HEK293 (cell line): ENCODE measurements at regions not wholly inside any gene's neighbourhood (a gene's known extent, or its start where the extent isn't known, plus 50 kb on each side); places are given as distances from the start of the nearest gene placed in this dataset.
A peak's percentile ranks its signal among the peaks of the same experiment; 100 is the strongest.

Experiments used
- KLF9 ChIP-seq: fragments of 450-650 bp; formaldehyde crosslinking; IDR thresholded peaks from 2 replicates; pipeline ENCODE4 v1.5.1; 2016; ENCODE audit warnings: missing biosample characterization, missing genetic modification characterization, low read depth
- OSR2 ChIP-seq: fragments of 450-650 bp; formaldehyde crosslinking; IDR thresholded peaks from 2 replicates; pipeline ENCODE4 v1.5.1; 2016; ENCODE audit warnings: missing biosample characterization, missing genetic modification characterization
- PATZ1 ChIP-seq: fragments of 450-650 bp; formaldehyde crosslinking; IDR thresholded peaks from 2 replicates; pipeline ENCODE4 v1.5.1; 2016; ENCODE audit warnings: missing biosample characterization, missing genetic modification characterization
- PRDM1 ChIP-seq: fragments of 450-650 bp; formaldehyde crosslinking; IDR thresholded peaks from 2 replicates; pipeline ENCODE4; 2016; ENCODE audit warnings: missing biosample characterization, missing genetic modification characterization
- REST ChIP-seq: fragments of 450-650 bp; formaldehyde crosslinking; IDR thresholded peaks from 2 replicates; pipeline ENCODE4 v1.5.1; 2016; ENCODE audit warnings: missing biosample characterization, missing genetic modification characterization
- SP3 ChIP-seq: fragments of 450-650 bp; formaldehyde crosslinking; IDR thresholded peaks from 2 replicates; pipeline ENCODE4 v1.5.1; 2016; ENCODE audit warnings: missing biosample characterization, missing genetic modification characterization
- TRIM28 ChIP-seq: IDR thresholded peaks from 2 replicates; pipeline ENCODE4 v1.6.1; 2011; ENCODE audit warnings: low read length, control low read depth, borderline replicate concordance
- ZBTB20 ChIP-seq: fragments of 450-650 bp; formaldehyde crosslinking; IDR thresholded peaks from 2 replicates; pipeline ENCODE4 v1.5.1; 2016; ENCODE audit warnings: missing biosample characterization, missing genetic modification characterization
- ZEB2 ChIP-seq: fragments of 450-650 bp; formaldehyde crosslinking; IDR thresholded peaks from 2 replicates; pipeline ENCODE4 v1.5.1; 2016; ENCODE audit warnings: missing biosample characterization, missing genetic modification characterization
- ZIC2 ChIP-seq: fragments of 450-650 bp; formaldehyde crosslinking; IDR thresholded peaks from 2 replicates; pipeline ENCODE4 v1.5.1; 2016; ENCODE audit warnings: missing biosample characterization, missing genetic modification characterization
- ZNF155 ChIP-seq: fragments of 450-650 bp; formaldehyde crosslinking; IDR thresholded peaks from 2 replicates; pipeline ENCODE4 v1.5.1; 2016; ENCODE audit warnings: missing biosample characterization, missing genetic modification characterization
- ZNF184 ChIP-seq: fragments of 450-650 bp; IDR thresholded peaks from 2 replicates; pipeline ENCODE4 v1.5.1; 2018; ENCODE audit warnings: missing biosample characterization, mild to moderate bottlenecking, missing genetic modification characterization
- ZNF2 ChIP-seq: fragments of 450-650 bp; formaldehyde crosslinking; IDR thresholded peaks from 2 replicates; pipeline ENCODE4 v1.5.1; 2016; ENCODE audit warnings: missing biosample characterization, missing genetic modification characterization
- ZNF248 ChIP-seq: fragments of 450-650 bp; formaldehyde crosslinking; IDR thresholded peaks from 2 replicates; pipeline ENCODE4 v1.5.1; 2017; ENCODE audit warnings: missing biosample characterization, missing genetic modification characterization
- ZNF37A ChIP-seq: fragments of 450-650 bp; IDR thresholded peaks from 2 replicates; pipeline ENCODE4 v1.5.1; 2018; ENCODE audit warnings: missing biosample characterization, missing genetic modification characterization
- ZNF394 ChIP-seq: fragments of 450-650 bp; formaldehyde crosslinking; IDR thresholded peaks from 2 replicates; pipeline ENCODE4 v1.5.1; 2016; ENCODE audit warnings: missing biosample characterization, missing genetic modification characterization, mild to moderate bottlenecking, moderate library complexity, borderline replicate concordance
- ZNF433 ChIP-seq: fragments of 450-650 bp; formaldehyde crosslinking; IDR thresholded peaks from 2 replicates; pipeline ENCODE4 v1.5.1; 2016; ENCODE audit warnings: missing biosample characterization, missing genetic modification characterization, low read depth
- ZNF639 ChIP-seq: fragments of 450-650 bp; formaldehyde crosslinking; IDR thresholded peaks from 2 replicates; pipeline ENCODE4 v1.5.1; 2016; ENCODE audit warnings: missing biosample characterization, missing genetic modification characterization
- ZNF701 ChIP-seq: fragments of 450-650 bp; formaldehyde crosslinking; IDR thresholded peaks from 2 replicates; pipeline ENCODE4 v1.5.1; 2016; ENCODE audit warnings: missing biosample characterization, missing genetic modification characterization
- ZNF76 ChIP-seq: fragments of 450-650 bp; formaldehyde crosslinking; IDR thresholded peaks from 2 replicates; pipeline ENCODE4; 2016; ENCODE audit warnings: low read depth, missing biosample characterization, missing genetic modification characterization, borderline replicate concordance
- ZSCAN4 ChIP-seq: fragments of 450-650 bp; formaldehyde crosslinking; IDR thresholded peaks from 2 replicates; pipeline ENCODE4 v1.5.1; 2017; ENCODE audit warnings: missing biosample characterization, missing genetic modification characterization

- TF ChIP-seq REST (tag by site-specific recombination) (peak; percentile 35; the same call in 1 of the 2 replicates), ZNF639 (tag by site-specific recombination) (0 out of 2 replicates have a peak, but pooled peaks have one; percentile 45), PATZ1 (tag by site-specific recombination) (peak; percentile 19), ZBTB20 (peak; percentile 54; the same call in 1 of the 2 replicates), TRIM28 (peak; percentile 33; the same call in 1 of the 2 replicates), ZNF248 (tag by site-specific recombination) (no peak), SP3 (peak; percentile 66), ZNF155 (tag by site-specific recombination) (0 out of 2 replicates have a peak, but pooled peaks have one; percentile 17), OSR2 (peak; percentile 24; the same call in 1 of the 2 replicates), ZNF394 (tag by site-specific recombination) (peak; percentile 17; the same call in 1 of the 2 replicates), ZNF2 (tag by site-specific recombination) (0 out of 2 replicates have a peak, but pooled peaks have one; percentile 75), KLF9 (tag by site-specific recombination) (peak; percentile 73), ZSCAN4 (tag by site-specific recombination) (peak; percentile 89), ZNF76 (peak; percentile 45; the same call in 1 of the 2 replicates), PRDM1 (tag by site-specific recombination) (peak; percentile 41; the same call in 1 of the 2 replicates), ZNF37A (no peak), ZNF701 (tag by site-specific recombination) (no peak), ZNF184 (tag by site-specific recombination) (peak; percentile 62; the same call in 1 of the 2 replicates), ZIC2 (tag by site-specific recombination) (peak; percentile 73), ZNF433 (tag by site-specific recombination) (no peak), ZEB2 (tag by site-specific recombination) (0 out of 2 replicates have a peak, but pooled peaks have one; percentile 71)
Observed at GRCh38 chr10:78972947-78973900, 95.5 kb upstream of the ZMIZ1 start (continued).
